ENCODE measurements at regions not wholly inside any gene's neighbourhood (a gene's known extent, or its start where the extent isn't known, plus 50 kb on each side); places are given as distances from the start of the nearest gene placed in this dataset.

DNA sequence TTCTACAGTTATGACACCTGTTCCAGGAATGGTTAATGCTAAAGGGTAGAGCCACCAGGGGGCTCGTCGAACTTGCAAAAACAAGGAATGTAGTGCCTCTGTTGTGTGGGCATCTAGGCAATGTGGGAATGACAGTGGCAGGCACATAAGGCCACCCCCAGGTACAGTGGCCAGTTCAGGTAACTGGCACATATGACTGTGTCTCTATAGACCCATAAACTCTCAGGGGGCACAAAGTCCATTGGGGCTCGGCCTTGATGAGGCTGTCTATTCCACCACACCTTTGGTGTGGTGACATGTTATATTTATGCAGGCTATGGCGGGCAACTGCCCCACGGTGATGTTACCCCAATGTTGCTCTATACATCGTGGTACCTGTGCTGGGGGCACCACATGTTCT lies 59.6 kb upstream of the FAM120A start:
- TF ChIP-seq, protein P1, sequence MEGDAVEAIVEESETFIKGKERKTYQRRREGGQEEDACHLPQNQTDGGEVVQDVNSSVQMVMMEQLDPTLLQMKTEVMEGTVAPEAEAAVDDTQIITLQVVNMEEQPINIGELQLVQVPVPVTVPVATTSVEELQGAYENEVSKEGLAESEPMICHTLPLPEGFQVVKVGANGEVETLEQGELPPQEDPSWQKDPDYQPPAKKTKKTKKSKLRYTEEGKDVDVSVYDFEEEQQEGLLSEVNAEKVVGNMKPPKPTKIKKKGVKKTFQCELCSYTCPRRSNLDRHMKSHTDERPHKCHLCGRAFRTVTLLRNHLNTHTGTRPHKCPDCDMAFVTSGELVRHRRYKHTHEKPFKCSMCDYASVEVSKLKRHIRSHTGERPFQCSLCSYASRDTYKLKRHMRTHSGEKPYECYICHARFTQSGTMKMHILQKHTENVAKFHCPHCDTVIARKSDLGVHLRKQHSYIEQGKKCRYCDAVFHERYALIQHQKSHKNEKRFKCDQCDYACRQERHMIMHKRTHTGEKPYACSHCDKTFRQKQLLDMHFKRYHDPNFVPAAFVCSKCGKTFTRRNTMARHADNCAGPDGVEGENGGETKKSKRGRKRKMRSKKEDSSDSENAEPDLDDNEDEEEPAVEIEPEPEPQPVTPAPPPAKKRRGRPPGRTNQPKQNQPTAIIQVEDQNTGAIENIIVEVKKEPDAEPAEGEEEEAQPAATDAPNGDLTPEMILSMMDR (conservative IDR thresholded peaks at IDR 0.05; ENCODE audit: low read length), result no peak
- TF ChIP-seq EZH2phosphoT487 (IDR thresholded peaks at IDR 0.05; ENCODE audit: borderline replicate concordance, low read depth, low read length), result no peak

All from OCI-LY7 (cell line).